ENCODE measurements at regions not wholly inside any gene's neighbourhood (a gene's known extent, or its start where the extent isn't known, plus 50 kb on each side); places are given as distances from the start of the nearest gene placed in this dataset.

GRCh38 chr2:123502931-123503330 lies 522.2 kb upstream of the CNTNAP5 start:
- intact Hi-C loops (cut with DNase I): no loop called here
- no peaks in the 10 kb centered on the region for H3K9me3 ChIP-seq
- DNase-seq (no peak), ATAC-seq (no peak)
- H3K27ac ChIP-seq: no peak overlapping the region
- no peak for TF ChIP-seq CTCF (IDR thresholded peaks at IDR 0.05)
- no peaks in the 10 kb centered on the region for H3K4me1 ChIP-seq
- no peaks in the 10 kb centered on the region for H3K27me3 ChIP-seq (ENCODE audit: low read depth)
- no peaks in the 10 kb centered on the region for H3K36me3 ChIP-seq
- no peak overlapping the region for H3K4me3 ChIP-seq

GRCh38 chr2:123512547-123512946 lies 512.5 kb upstream of the CNTNAP5 start:
- no peaks in the 10 kb centered on the region for H3K4me1 ChIP-seq
- no peak overlapping the region for H3K27ac ChIP-seq
- H3K27me3 ChIP-seq (ENCODE audit: low read depth): no peaks in the 10 kb centered on the region
- no peaks in the 10 kb centered on the region for H3K36me3 ChIP-seq
- DNase-seq (no peak), ATAC-seq (no peak)
- no peak for TF ChIP-seq CTCF (IDR thresholded peaks at IDR 0.05)
- no peaks in the 10 kb centered on the region for H3K9me3 ChIP-seq
- intact Hi-C loops (cut with DNase I): no loop called here
- no peak overlapping the region for H3K4me3 ChIP-seq

DNA sequence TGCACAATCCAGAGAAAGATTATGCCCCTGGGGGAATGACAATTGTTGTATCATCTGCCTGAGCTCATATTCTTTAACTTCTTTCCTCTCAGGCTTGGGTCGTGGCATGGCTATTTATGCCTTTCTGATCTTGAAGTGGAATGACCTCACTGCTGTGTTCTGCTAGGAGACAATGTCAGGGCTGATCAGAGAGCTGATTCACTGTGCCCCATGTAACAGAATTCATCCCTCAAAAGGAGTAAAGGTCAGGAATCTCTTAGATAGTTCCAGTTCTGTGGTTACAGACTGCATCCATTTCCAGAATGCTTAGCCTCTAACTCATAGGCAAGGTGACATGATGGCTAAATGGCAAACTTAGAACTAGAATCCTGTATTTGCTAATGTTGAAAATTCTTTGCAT lies 511.7 kb upstream of the CNTNAP5 start:
- intact Hi-C loops (cut with DNase I): no loop called here
- ATAC-seq: no peak
- TF ChIP-seq CTCF (IDR thresholded peaks at IDR 0.05): no peak

DNA sequence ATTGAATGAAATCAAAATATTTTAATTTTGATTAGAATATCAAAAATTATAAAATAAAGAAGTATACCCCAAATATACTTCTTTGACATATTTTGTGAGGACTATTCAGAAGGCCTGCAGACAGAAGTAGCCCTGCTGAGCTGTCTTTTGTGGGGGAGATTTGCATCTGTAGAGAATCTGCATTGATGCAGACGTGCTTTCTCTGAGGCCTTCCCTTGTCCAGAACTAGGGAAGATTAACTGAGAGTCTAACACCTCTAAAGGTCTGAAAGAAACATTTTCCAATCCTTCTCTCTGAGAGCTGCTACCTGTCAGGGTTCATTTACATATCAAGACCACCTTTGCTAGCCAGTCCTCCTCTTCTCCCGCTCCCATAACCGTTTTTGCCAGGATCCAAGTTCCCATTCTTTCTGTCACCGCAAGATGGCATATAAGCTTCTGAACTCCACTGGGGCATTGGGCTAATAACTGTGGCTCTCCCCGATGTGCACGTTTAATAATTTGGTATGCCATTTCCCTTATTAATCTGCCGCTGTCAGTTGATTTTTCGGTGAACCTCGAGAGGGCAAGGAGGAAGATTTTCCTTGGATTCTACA lies 510.4 kb upstream of the CNTNAP5 start:
- TF ChIP-seq CTCF (IDR thresholded peaks at IDR 0.05): no peak

More for the DNA sequence above, 511.7 kb upstream of the CNTNAP5 start:
- Histone ChIP-seq H3K36me3 (no peaks in the 10 kb centered on the region), H3K27me3 (ENCODE audit: low read depth) (no peaks in the 10 kb centered on the region), H3K27ac (no peak overlapping the region), H3K4me3 (no peak overlapping the region), H3K4me1 (no peaks in the 10 kb centered on the region), H3K9me3 (no peaks in the 10 kb centered on the region)
- no peak for DNase-seq

GRCh38 chr2:123518367-123518766 lies 506.7 kb upstream of the CNTNAP5 start:
- no peak overlapping the region for H3K4me3 ChIP-seq
- intact Hi-C loops (cut with DNase I): no loop called here
- TF ChIP-seq CTCF (IDR thresholded peaks at IDR 0.05): no peak
- H3K27ac ChIP-seq: no peak overlapping the region
- no peaks in the 10 kb centered on the region for H3K9me3 ChIP-seq
- no peaks in the 10 kb centered on the region for H3K36me3 ChIP-seq
- DNase-seq (no peak), ATAC-seq (no peak)
- H3K4me1 ChIP-seq: no peaks in the 10 kb centered on the region
- no peaks in the 10 kb centered on the region for H3K27me3 ChIP-seq (ENCODE audit: low read depth)

More for the DNA sequence above, 510.4 kb upstream of the CNTNAP5 start:
- H3K4me1 ChIP-seq: no peaks in the 10 kb centered on the region
- DNase-seq: no peak
- no peak overlapping the region for H3K4me3 ChIP-seq
- intact Hi-C loops (cut with DNase I): no loop called here
- H3K27ac ChIP-seq: no peak overlapping the region
- no peaks in the 10 kb centered on the region for H3K9me3 ChIP-seq
- ATAC-seq: no peak
- H3K36me3 ChIP-seq: no peaks in the 10 kb centered on the region
- H3K27me3 ChIP-seq (ENCODE audit: low read depth): no peaks in the 10 kb centered on the region
